CD4-positive, alpha-beta T cell treated with Interleukin-17A for 1 hour (primary cell): ENCODE measurements at regions not wholly inside any gene's neighbourhood (a gene's known extent, or its start where the extent isn't known, plus 50 kb on each side); places are given as distances from the start of the nearest gene placed in this dataset.
"Not testable (repeated sequence)": the region's sequence is repeated elsewhere in the genome, so short reads cannot be mapped to it uniquely, and the experiment has no call there.

ENCODE experiments used
- DNase-seq: peaks from one replicate; pipeline ENCODE4 v3.0.0-alpha.2; 2020

GRCh38 chr13:90889906-90890834 is 457.3 kb upstream of the MIR17HG start:
- no peak for DNase-seq

DNA sequence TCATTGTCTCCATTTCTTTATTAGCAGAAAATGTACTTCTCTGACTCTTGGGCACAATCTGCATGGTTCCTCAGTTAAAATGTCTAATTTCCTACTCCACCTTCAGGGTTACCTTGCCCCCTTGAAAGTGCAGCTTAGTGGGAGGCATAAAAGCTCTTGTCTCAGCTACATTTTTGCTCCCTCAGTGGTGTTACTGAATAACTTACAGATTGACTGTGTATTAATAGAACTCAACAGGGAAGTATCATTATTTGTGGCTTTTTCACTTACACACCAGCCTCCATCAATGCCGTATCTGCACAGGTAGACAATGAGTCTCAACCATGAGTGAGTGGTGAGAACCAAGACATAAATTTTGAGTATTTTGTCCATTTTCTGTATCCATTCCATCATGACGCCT is 456.2 kb upstream of the MIR17HG start:
- DNase-seq: no peak

- DNase-seq: not testable (repeated sequence)
Observed at GRCh38 chr13:90893199-90893598, 454.3 kb upstream of the MIR17HG start.

DNA sequence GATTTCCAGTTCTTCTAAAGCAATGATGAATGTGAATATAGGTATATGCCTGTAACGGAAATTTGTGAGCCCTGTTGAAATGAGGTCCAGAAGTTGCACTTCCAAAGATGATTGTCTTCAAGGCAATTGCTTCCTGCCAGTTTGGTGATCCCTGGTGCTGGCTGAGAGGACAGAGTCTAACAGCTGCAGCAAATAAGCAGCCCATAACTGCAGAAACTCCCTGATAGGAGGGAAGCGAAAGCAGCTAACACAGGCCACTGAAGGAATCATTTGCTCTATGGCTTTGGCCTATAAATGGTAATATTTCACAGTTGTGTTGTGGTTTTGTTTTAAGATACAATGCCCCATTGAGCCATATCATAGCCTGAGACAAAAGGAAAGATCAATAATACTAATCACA is 451.5 kb upstream of the MIR17HG start:
- no peak for DNase-seq

- no peak for DNase-seq
Observed at GRCh38 chr13:90898811-90899210, 448.7 kb upstream of the MIR17HG start.

DNA sequence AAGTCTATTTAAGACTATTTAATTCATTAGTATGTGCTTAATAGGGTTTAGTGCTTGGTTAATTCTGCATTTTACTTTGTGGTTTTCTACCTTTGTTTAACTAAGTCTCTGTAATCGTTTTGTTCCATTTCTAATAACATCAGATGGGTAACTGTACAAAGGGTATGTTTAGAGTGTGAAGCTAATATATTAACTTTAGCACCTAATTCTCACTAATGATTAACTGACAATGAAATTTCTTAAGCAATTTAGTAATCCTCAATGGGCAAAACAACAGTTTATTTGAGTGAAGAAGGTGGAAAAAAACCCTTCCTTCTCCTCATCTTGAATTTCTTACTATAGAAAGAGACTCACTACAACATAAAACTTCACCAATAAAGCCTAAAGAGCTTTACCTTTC is 448.1 kb upstream of the MIR17HG start:
- DNase-seq: no peak

DNA sequence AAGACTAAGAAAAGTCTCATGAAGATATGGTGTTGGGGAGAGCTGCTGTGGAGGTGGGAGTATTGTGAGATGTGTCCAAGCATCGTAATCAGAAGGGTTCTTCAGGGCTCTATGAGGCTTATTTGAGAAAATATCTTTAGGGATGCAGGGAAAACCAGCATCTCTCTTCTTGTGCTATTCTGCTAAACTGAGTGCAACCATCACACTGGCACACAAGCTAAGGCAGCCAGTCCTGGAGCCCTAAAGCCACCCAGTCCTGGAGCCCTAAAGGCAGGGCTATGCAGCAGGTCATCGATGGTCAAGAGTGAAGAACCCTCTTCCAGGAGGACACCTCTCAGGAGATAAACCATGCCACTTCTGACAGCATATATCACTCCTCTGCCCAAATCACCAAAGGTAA is 445.2 kb upstream of the MIR17HG start:
- DNase-seq: no peak

GRCh38 chr13:90906554-90906953 is 440.9 kb upstream of the MIR17HG start:
- no peak for DNase-seq

GRCh38 chr13:90908792-90909191 is 438.7 kb upstream of the MIR17HG start:
- DNase-seq: no peak

DNA sequence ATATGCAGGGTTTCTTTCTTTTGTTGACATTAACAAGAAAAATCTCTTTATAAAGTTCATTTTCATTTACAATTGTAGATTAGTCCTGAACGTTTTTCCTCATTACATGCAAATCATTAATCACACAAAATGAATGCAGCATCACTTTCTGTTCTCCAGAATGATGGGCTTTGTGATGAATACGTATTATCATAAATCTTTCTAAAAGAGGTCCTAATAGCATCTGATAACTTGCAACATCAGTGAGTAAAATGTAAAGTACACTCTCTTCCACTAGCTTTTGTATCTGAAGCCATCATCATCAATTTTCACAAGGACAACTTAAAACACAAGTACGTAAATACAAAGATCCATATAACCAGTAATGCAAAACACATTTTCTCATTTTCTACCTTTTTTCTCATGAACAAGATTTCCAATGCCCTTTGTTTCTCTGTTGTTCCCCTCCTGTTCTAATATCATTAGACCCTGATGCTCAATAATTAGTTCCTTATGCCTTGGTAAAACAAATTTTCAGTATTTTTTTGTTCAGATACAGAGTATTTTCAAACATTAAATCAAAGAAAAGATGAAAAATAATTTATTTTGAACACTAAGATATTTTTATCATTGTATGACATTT is 437.4 kb upstream of the MIR17HG start:
- DNase-seq: no peak

DNA sequence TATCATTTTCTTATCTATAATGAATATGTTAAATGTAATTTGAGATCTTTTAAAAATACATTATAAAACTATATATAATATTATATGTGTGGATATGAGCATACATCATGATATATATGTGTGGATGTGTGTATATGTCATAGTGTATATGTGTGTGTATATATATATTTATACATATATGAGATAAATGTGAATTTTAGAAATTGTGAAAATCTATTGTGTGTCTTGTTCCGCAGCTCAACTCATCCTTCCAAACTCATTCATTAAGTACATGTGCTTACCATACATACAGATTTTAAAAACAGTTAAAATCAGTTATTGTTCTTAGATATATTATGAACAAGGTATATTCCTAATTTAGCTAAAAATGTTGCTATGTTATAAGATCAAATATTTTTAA is 435.2 kb upstream of the MIR17HG start:
- DNase-seq: no peak

DNA sequence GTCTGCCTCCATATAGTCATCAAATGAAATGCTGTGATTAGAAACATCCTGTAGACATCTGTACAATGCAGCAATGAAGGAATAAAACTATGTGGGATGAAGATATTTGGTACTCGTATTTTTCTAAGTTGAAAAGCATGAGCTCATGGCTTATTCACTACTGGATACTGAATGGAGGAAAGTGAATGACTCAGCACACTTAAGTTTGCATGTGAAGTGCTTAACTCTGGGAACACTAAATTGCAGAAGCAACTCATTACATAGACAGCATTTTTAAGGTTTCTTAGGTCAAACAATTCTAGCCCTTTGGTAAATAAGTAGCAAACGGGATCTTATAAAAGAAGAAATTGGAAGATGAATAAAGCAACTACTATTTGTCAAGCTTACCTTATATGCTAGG is 429.0 kb upstream of the MIR17HG start:
- no peak for DNase-seq

DNA sequence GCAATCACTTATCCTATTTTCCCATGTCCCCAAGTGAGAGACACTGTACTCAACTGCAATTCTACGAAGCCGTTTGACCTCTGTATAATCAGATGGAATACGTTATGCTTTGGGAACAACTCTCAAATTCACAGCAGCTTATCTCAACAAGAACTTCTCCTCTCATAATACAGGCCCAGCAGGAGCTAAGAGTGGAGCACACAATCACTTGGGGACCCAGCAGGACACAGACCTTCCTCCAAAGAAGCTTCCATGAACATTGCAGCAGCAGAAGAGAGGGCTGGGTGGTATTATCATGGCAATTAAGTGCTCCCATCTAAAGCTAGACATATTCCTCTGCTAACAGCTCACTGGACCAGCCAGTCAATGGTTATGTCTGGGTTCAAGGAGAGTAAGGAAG is 428.3 kb upstream of the MIR17HG start:
- DNase-seq: no peak

DNA sequence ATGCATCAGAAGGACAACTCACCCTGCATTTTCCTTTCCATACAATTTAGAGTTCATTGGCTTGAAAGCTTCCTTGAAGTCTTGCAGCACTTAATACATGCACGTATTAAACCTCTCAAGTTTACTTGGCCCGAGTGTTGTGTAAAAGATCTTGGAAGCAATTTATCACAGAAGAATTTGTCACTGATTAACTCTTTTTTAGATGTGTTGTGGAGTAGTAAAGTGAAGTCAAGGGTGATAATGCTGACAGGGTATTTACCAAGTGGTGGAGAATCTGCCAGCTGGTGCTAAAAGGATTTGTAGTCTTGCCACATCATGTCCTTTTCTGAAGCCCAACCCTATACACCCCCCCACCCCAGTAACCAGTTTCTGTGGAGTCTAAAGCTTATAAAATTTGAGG is 421.0 kb upstream of the MIR17HG start:
- no peak for DNase-seq

DNA sequence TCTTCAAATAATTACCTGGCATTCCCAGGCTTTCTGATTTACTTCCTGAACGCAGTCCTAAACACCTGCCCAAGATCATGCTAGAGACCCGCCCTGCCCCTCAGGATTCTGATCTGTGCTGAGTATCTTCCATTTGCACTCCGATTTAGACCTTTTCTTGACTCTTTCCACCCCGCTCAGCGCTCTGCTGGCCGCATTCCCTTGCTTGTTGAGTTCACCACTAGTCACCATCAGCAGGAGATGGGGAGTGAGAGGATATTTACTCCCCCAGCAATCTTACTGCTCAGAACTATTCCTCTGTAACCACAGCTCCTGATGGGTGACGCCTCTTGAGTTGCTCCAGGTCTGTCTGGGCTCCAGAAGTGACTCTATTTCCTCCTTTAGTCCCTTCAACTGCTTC is 419.4 kb upstream of the MIR17HG start:
- no peak for DNase-seq

- no peak for DNase-seq
Observed at GRCh38 chr13:90933097-90933826, 414.2 kb upstream of the MIR17HG start.

GRCh38 chr13:90934741-90935140 is 412.7 kb upstream of the MIR17HG start:
- DNase-seq: no peak

GRCh38 chr13:90938848-90939247 is 408.6 kb upstream of the MIR17HG start:
- DNase-seq: no peak

DNA sequence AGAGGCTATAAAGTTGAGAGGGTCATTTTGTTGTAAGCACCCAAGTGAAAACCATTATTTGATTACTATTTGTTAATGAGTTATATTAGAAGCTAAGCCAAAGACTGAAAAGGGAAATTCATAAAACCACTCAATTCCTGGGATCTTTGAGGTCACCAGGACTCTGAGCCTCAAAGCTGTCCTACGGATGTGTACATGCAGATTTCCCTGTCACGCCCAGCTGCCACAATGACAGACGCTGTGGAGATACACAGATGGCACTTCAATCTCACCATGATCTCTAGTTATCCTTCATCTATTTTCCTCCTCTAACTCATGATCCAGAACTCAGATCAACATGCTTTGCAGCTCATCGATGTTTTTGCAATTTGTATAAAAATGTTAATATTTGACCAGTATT is 403.5 kb upstream of the MIR17HG start:
- no peak for DNase-seq

- DNase-seq: not testable (repeated sequence)
Observed at GRCh38 chr13:90945146-90945545, 402.3 kb upstream of the MIR17HG start.

- not testable (repeated sequence) for DNase-seq
Observed at GRCh38 chr13:90946125-90946524, 401.4 kb upstream of the MIR17HG start.

DNA sequence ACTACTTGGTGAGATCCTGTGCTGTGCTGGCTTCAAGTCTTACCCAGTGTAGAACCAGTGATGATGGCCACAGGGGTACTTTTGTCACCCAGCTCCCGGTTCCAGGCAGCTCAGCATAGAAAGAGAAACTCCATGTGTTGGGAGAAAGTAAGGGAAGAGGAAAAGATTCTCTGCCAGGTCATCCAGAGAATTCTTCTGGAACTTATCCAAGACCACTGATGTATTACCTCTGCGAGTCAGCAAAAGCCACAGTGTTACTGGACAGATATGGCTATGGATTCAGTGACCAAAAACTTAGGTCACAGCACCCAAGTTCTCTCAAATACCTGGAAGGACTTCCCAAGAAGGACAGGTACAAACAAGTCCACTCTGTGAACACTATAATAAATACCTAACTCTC is 399.5 kb upstream of the MIR17HG start:
- no peak for DNase-seq

- no peak for DNase-seq
Observed at GRCh38 chr13:90950160-90950559, 397.3 kb upstream of the MIR17HG start.

GRCh38 chr13:90951663-90952062 is 395.8 kb upstream of the MIR17HG start:
- DNase-seq: no peak
